Esophagus (tissue), 2 donors: ENCODE measurements at regions not wholly inside any gene's neighbourhood (a gene's known extent, or its start where the extent isn't known, plus 50 kb on each side); places are given as distances from the start of the nearest gene placed in this dataset.

Source experiments
- H3K27ac ChIP-seq, 2 donors: one replicate each; pipeline ENCODE4 v1.5.1; 2013; ENCODE audit warnings: low read depth in 2 of 2, mild to moderate bottlenecking in 2 of 2, inconsistent platforms in 1 of 2, low read length in 1 of 2, moderate library complexity in 1 of 2
- H3K27me3 ChIP-seq, 2 donors: one replicate each; pipeline ENCODE4 v1.6.1; 2013; ENCODE audit warnings: low read length in 2 of 2, control low read depth in 1 of 2, mild to moderate bottlenecking in 1 of 2; ENCODE audit not compliant: insufficient read depth in 2 of 2, control insufficient read depth in 1 of 2
- H3K36me3 ChIP-seq, 2 donors: one replicate each; pipeline ENCODE4 v1.6.1; 2013; ENCODE audit warnings: low read length in 1 of 2; ENCODE audit not compliant: control insufficient read depth in 2 of 2, insufficient read depth in 2 of 2
- H3K4me1 ChIP-seq, 2 donors: one replicate each; pipeline ENCODE4 v1.6.1; 2013; ENCODE audit warnings: low read length in 1 of 2; ENCODE audit not compliant: control insufficient read depth in 2 of 2, insufficient read depth in 2 of 2
- H3K4me3 ChIP-seq, 2 donors: one replicate each; pipeline ENCODE4 v1.5.1; 2013; ENCODE audit warnings: low read length in 2 of 2, mild to moderate bottlenecking in 2 of 2, low read depth in 1 of 2, moderate library complexity in 1 of 2
- H3K9me3 ChIP-seq, 2 donors: one replicate each; pipeline ENCODE4 v1.6.1; 2013; ENCODE audit warnings: mild to moderate bottlenecking in 2 of 2, low read depth in 1 of 2, low read length in 1 of 2, moderate library complexity in 1 of 2; ENCODE audit not compliant: control insufficient read depth in 2 of 2, insufficient read depth in 1 of 2
- WGBS, 2 donors: extraction: QIAGEN DNeasy Blood & Tissue Kit; methylation state at CpG; one replicate each; pipeline ENCODE4 v1.1.7; 2013; 5-methylcytosine and 5-hydroxymethylcytosine counted together
- donor health status: healthy with polysubstance abuse.
- donor health status: Bipolar disorder and iron deficiency.

- H3K4me1 ChIP-seq = no peaks in the 10 kb centered on the region
- no peaks in the 10 kb centered on the region for H3K27me3 ChIP-seq
- H3K9me3 ChIP-seq = no peaks in the 10 kb centered on the region
- H3K27ac ChIP-seq = no peak overlapping the region
- H3K36me3 ChIP-seq = no peaks in the 10 kb centered on the region
- no peak overlapping the region for H3K4me3 ChIP-seq
- 88 to 93% methylated on average over 1 of the region's 1 CpG for WGBS, 2 donors
Observed at GRCh38 chr4:107151173-107151572, 115.1 kb upstream of the DKK2 start.

- Histone ChIP-seq H3K4me1 (no peaks in the 10 kb centered on the region), H3K4me3 (no peak overlapping the region), H3K36me3 (no peaks in the 10 kb centered on the region), H3K9me3 (no peaks in the 10 kb centered on the region), H3K27me3 (no peaks in the 10 kb centered on the region), H3K27ac (no peak overlapping the region)
- 88 to 89% methylated on average over 1 of the region's 1 CpG for WGBS, 2 donors
Observed at GRCh38 chr4:107148904-107149303, 112.8 kb upstream of the DKK2 start.

- Histone ChIP-seq H3K9me3 (no peaks in the 10 kb centered on the region), H3K36me3 (no peaks in the 10 kb centered on the region), H3K4me3 (no peak overlapping the region), H3K27me3 (no peaks in the 10 kb centered on the region), H3K4me1 (no peaks in the 10 kb centered on the region), H3K27ac (no peak overlapping the region)
- WGBS, 2 donors = 32 to 39% methylated on average over 1 of the region's 1 CpG
Observed at GRCh38 chr4:107147873-107148272, 111.8 kb upstream of the DKK2 start.

- peak overlapping the region in 1 of 2 donors; percentile 3 for H3K27ac ChIP-seq
Observed at GRCh38 chr4:107138433-107138832, 102.3 kb upstream of the DKK2 start.

GRCh38 chr4:107133965-107134653 lies 98.0 kb upstream of the DKK2 start:
- Histone ChIP-seq H3K36me3 (no peaks in the 10 kb centered on the region), H3K27me3 (no peaks in the 10 kb centered on the region), H3K4me1 (no peaks in the 10 kb centered on the region), H3K9me3 (no peaks in the 10 kb centered on the region), H3K27ac (no peak overlapping the region), H3K4me3 (no peak overlapping the region)
- 64 to 72% methylated on average over 4 of the region's 4 CpGs for WGBS, 2 donors

More at GRCh38 chr4:107138433-107138832, 102.3 kb upstream of the DKK2 start:
- H3K4me1 ChIP-seq = no peaks in the 10 kb centered on the region
- no peak overlapping the region for H3K4me3 ChIP-seq
- no peaks in the 10 kb centered on the region for H3K27me3 ChIP-seq
- no peaks in the 10 kb centered on the region for H3K9me3 ChIP-seq
- 54 to 82% methylated on average over 1 of the region's 1 CpG for WGBS, 2 donors
- no peaks in the 10 kb centered on the region for H3K36me3 ChIP-seq

GRCh38 chr4:107131295-107131694 lies 95.2 kb upstream of the DKK2 start:
- no peaks in the 10 kb centered on the region for H3K36me3 ChIP-seq
- no peak overlapping the region for H3K4me3 ChIP-seq
- WGBS, 2 donors = 83 to 94% methylated on average over 1 of the region's 1 CpG
- no peaks in the 10 kb centered on the region for H3K27me3 ChIP-seq
- H3K4me1 ChIP-seq = no peaks in the 10 kb centered on the region
- H3K9me3 ChIP-seq = no peaks in the 10 kb centered on the region
- no peak overlapping the region for H3K27ac ChIP-seq

GRCh38 chr4:107130157-107130556 lies 94.0 kb upstream of the DKK2 start:
- Histone ChIP-seq H3K4me3 (no peak overlapping the region), H3K36me3 (no peaks in the 10 kb centered on the region), H3K4me1 (no peaks in the 10 kb centered on the region), H3K9me3 (no peaks in the 10 kb centered on the region), H3K27ac (no peak overlapping the region), H3K27me3 (no peaks in the 10 kb centered on the region)
- WGBS, 2 donors = 63 to 65% methylated on average over 3 of the region's 3 CpGs

- 71 to 75% methylated on average over 1 of the region's 1 CpG for WGBS, 2 donors
- no peaks in the 10 kb centered on the region for H3K36me3 ChIP-seq
Observed at GRCh38 chr4:107129611-107130010, 93.5 kb upstream of the DKK2 start.

GRCh38 chr4:107129076-107129475 lies 93.0 kb upstream of the DKK2 start:
- 33% methylated on average over 2 of the region's 2 CpGs for WGBS, 2 donors

More at GRCh38 chr4:107129611-107130010, 93.5 kb upstream of the DKK2 start:
- Histone ChIP-seq H3K27ac (no peak overlapping the region), H3K27me3 (no peaks in the 10 kb centered on the region), H3K4me1 (no peaks in the 10 kb centered on the region), H3K9me3 (no peaks in the 10 kb centered on the region), H3K4me3 (no peak overlapping the region)

GRCh38 chr4:107128116-107128515 lies 92.0 kb upstream of the DKK2 start:
- H3K27ac ChIP-seq = no peak overlapping the region
- H3K9me3 ChIP-seq = no peaks in the 10 kb centered on the region
- 58 to 68% methylated on average over 2 of the region's 2 CpGs for WGBS, 2 donors

More at GRCh38 chr4:107129076-107129475, 93.0 kb upstream of the DKK2 start:
- no peak overlapping the region for H3K4me3 ChIP-seq
- no peaks in the 10 kb centered on the region for H3K4me1 ChIP-seq
- H3K9me3 ChIP-seq = no peaks in the 10 kb centered on the region
- no peaks in the 10 kb centered on the region for H3K27me3 ChIP-seq
- H3K27ac ChIP-seq = no peak overlapping the region
- H3K36me3 ChIP-seq = no peaks in the 10 kb centered on the region

More at GRCh38 chr4:107128116-107128515, 92.0 kb upstream of the DKK2 start:
- H3K36me3 ChIP-seq = no peaks in the 10 kb centered on the region
- no peaks in the 10 kb centered on the region for H3K4me1 ChIP-seq
- no peak overlapping the region for H3K4me3 ChIP-seq
- H3K27me3 ChIP-seq = no peaks in the 10 kb centered on the region
